Uterus (tissue), 2 donors: ENCODE measurements at regions not wholly inside any gene's neighbourhood (a gene's known extent, or its start where the extent isn't known, plus 50 kb on each side); places are given as distances from the start of the nearest gene placed in this dataset.

ENCODE experiments used
- CTCF ChIP-seq, 4 experiments: fragments of 200-600 bp in 2 of 4; fragments of 450-650 bp in 2 of 4; sonication (generic) in 2 of 4; IDR thresholded peaks; one replicate each; pipeline ENCODE4 v1.5.1; 2016 to 2019; ENCODE audit warnings: antibody characterized with exemption in 4 of 4, mild to moderate bottlenecking in 2 of 4, moderate library complexity in 1 of 4
- POLR2A ChIP-seq, 2 donors: fragments of 450-650 bp; IDR thresholded peaks; one replicate each; pipeline ENCODE4 v1.6.1; 2016; ENCODE audit warnings: antibody characterized with exemption in 2 of 2, mild to moderate bottlenecking in 1 of 2, moderate library complexity in 1 of 2

- TF ChIP-seq CTCF (IDR thresholded peaks at IDR 0.05): no peak
- TF ChIP-seq POLR2A (IDR thresholded peaks at IDR 0.05): no peak
Observed at GRCh38 chr13:63595811-63596210, 2180.2 kb upstream of the PCDH20 start.
